BJ (cell line): ENCODE measurements at regions not wholly inside any gene's neighbourhood (a gene's known extent, or its start where the extent isn't known, plus 50 kb on each side); places are given as distances from the start of the nearest gene placed in this dataset.

Experiments
- CTCF ChIA-PET: fragments of 350-600 bp; formaldehyde crosslinking; extraction: SDS; loops from one replicate; lab custom pipeline; 2021; ENCODE audit warnings: antibody characterized with exemption, inconsistent platforms; lab: Yijun Ruan, JAX
- POLR2A ChIA-PET: fragments of 300-600 bp; sonication (Branson Sonifier 250); formaldehyde crosslinking; extraction: SDS; loops from one replicate; lab custom pipeline; 2021; ENCODE audit warnings: antibody characterized with exemption; lab: Charles Lee
- DNase-seq: peaks from one replicate; pipeline ENCODE4 v3.0.0-alpha.2; 2011; ENCODE audit warnings: low read depth
- H3K27me3 ChIP-seq: 2 replicates; pipeline ENCODE4 v1.6.0; 2011; ENCODE audit warnings: low read length; ENCODE audit not compliant: control insufficient read depth, insufficient read depth
- H3K36me3 ChIP-seq: 2 replicates; pipeline ENCODE4 v1.5.1; 2011; ENCODE audit warnings: low read length; ENCODE audit not compliant: control insufficient read depth, insufficient read depth
- H3K4me3 ChIP-seq: 2 replicates; pipeline ENCODE4 v1.5.1; 2011; ENCODE audit warnings: low read depth, mild to moderate bottlenecking, control low read depth, low read length
- TF ChIP-seq, protein P1 (sequence below): IDR thresholded peaks from 2 replicates; pipeline ENCODE4 v1.5.1; 2011; ENCODE audit warnings: low read depth, mild to moderate bottlenecking, control low read depth, inconsistent platforms, low read length, moderate library complexity; ENCODE audit not compliant: insufficient read depth

DNA sequence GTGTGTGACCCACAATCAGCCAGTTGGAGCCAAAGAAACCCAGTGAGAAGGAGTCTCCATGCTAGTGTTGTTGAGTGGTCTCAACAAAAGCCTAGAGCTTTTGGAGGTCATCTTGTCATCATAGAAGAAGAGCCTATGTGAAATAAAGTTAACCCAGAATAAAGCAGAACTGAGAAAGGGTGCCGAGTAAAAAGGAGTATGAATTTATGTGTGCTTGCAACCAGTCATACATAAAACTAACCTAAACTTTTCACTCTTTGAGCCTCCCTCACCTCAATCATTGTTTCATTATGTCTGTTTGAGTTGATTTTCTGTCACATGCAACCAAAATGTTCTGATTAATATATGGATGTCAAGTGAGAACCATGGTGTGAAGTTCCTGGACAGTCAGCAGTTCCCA, 599.3 kb upstream of the ZEB2 start:
- ChIA-PET POLR2A (no interaction called here), CTCF (no interaction called here)
- DNase-seq = no peak

DNA sequence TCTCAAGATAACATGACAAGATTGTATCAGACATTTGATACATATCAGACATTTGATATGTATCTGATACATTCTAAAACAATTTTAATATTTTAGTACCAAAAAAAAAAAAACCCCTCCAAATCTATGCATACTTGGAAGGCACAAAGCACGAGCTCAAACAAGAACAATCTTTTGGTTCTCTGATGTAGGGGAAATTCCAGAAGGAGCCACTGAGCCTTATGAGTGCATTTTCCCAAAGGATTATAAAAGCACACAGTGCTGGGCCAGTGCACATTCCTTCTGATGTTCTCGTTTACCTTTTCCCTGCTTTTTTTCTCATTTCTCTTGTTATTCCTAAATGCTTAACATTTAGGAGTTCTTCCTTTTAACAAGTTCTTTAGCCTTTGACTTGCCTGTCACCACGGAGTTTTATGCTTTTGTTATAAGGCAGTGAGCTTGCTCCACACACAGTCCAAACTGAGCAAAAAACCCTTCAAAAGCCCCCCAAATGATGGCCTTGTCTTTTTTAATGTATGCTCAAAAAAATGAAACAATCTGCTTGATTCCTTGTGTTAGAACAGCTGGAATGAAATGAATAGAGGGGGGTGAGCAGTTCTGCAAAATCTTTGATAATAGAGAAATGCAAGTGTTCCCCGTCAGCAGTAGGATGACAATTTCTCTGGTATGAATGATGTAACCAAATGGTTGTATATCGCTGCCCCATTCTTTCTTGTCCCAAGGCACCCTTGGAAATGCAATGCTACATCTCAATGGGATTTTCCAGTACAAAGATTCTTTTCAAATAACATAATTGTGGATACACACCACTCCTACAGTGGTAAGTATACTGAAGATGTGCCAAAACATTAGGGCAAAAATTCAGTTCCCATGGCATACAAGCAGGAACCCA, 597.2 kb upstream of the ZEB2 start:
- Histone ChIP-seq H3K36me3 (no peaks in the 10 kb centered on the region), H3K4me3 (no peak overlapping the region), H3K27me3 (no peaks in the 10 kb centered on the region)
- ChIA-PET CTCF (interaction anchor here (0.7 kb wide), 1 partner anchor 34 kb away, joined by 3 read pairs; no protein-coding TSS in a partner anchor), POLR2A (no interaction called here)
- DNase-seq = no peak
- TF ChIP-seq, protein P1, sequence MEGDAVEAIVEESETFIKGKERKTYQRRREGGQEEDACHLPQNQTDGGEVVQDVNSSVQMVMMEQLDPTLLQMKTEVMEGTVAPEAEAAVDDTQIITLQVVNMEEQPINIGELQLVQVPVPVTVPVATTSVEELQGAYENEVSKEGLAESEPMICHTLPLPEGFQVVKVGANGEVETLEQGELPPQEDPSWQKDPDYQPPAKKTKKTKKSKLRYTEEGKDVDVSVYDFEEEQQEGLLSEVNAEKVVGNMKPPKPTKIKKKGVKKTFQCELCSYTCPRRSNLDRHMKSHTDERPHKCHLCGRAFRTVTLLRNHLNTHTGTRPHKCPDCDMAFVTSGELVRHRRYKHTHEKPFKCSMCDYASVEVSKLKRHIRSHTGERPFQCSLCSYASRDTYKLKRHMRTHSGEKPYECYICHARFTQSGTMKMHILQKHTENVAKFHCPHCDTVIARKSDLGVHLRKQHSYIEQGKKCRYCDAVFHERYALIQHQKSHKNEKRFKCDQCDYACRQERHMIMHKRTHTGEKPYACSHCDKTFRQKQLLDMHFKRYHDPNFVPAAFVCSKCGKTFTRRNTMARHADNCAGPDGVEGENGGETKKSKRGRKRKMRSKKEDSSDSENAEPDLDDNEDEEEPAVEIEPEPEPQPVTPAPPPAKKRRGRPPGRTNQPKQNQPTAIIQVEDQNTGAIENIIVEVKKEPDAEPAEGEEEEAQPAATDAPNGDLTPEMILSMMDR = no peak

More for the DNA sequence above, 599.3 kb upstream of the ZEB2 start:
- H3K4me3 ChIP-seq = no peak overlapping the region
- H3K36me3 ChIP-seq = no peaks in the 10 kb centered on the region
- no peaks in the 10 kb centered on the region for H3K27me3 ChIP-seq
- TF ChIP-seq, protein P1 = no peak

DNA sequence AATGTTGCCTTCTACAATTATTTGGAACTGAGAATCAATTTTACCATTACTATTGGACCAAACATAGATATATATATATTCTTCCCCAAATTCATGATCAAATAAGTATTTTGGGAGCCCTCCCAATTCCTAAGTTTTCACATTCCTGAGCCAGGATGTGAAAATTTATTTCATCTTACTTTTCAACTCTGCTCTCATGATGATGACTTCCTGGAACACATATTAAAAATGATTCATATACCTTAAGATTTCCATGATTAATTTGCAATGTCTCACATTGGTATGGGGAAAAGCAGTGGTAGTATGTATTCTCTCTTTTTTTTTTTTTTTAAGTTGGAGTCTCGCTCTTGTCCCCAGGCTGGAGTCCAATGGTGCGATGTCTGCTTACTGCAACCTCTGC, 596.1 kb upstream of the ZEB2 start:
- no peak for DNase-seq
- ChIA-PET POLR2A (no interaction called here), CTCF (no interaction called here)
- no peak overlapping the region for H3K4me3 ChIP-seq
- no peaks in the 10 kb centered on the region for H3K36me3 ChIP-seq
- TF ChIP-seq, protein P1 = no peak
- H3K27me3 ChIP-seq = no peaks in the 10 kb centered on the region

DNA sequence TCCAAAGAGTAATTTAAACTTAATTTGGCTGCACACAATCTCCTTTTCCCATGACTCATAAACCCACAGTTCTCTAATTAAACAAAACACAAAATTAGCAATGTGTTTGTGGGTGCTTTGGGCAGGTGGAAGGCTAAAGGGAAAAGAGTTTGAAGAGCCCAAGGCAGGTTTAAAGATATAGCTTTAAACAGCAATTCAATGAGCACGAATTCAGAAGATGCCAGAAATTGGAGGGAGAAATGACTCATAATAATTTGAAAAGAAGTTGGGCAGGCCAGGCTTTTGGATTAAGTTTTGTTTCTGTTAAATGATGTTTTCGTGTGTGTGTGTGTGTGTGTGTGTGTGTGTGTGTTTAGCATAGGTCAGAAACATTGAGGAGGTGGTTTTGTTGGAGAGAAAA, 594.8 kb upstream of the ZEB2 start:
- Histone ChIP-seq H3K27me3 (no peaks in the 10 kb centered on the region), H3K36me3 (no peaks in the 10 kb centered on the region), H3K4me3 (no peak overlapping the region)
- DNase-seq = no peak
- CTCF ChIA-PET = interaction anchor here (1.3 kb wide), 1 partner anchor 28 kb away, joined by 3 read pairs; no protein-coding TSS in a partner anchor
- TF ChIP-seq, protein P1 = no peak
- POLR2A ChIA-PET = no interaction called here

DNA sequence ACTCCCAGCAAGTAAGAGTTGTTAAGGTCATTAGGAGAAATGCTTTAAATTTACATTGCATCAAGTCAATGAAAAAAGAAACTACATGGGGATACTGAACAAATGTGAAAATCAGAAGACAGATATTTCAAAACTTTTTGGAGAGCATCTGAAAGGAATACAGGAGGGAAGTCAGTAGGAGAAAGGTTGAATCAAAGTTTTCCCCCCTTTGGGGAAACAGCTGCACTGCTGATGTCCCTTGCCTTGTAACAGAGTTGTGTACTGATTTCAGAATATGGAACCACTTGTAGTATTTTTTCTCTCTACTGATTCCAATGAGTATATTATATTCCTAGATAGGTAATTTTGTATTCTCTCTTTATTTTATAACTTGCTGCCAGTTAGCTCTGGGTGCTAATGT, 592.5 kb upstream of the ZEB2 start:
- no peaks in the 10 kb centered on the region for H3K27me3 ChIP-seq
- H3K36me3 ChIP-seq = no peaks in the 10 kb centered on the region
- DNase-seq = no peak
- POLR2A ChIA-PET = no interaction called here
- TF ChIP-seq, protein P1 = no peak
- CTCF ChIA-PET = no interaction called here
- H3K4me3 ChIP-seq = no peak overlapping the region
